GM19239 (cell line): ENCODE measurements at regions not wholly inside any gene's neighbourhood (a gene's known extent, or its start where the extent isn't known, plus 50 kb on each side); places are given as distances from the start of the nearest gene placed in this dataset.

Source experiments
- DNase-seq: peaks from one replicate; pipeline ENCODE4 v3.0.0; 2011; ENCODE audit warnings: low spot score; ENCODE audit not compliant: insufficient read length
- FAIRE-seq: peaks from 2 replicates; lab custom pipeline; 2011; peaks lifted over from hg19 to GRCh38; lab: Jason Lieb, UNC

DNA sequence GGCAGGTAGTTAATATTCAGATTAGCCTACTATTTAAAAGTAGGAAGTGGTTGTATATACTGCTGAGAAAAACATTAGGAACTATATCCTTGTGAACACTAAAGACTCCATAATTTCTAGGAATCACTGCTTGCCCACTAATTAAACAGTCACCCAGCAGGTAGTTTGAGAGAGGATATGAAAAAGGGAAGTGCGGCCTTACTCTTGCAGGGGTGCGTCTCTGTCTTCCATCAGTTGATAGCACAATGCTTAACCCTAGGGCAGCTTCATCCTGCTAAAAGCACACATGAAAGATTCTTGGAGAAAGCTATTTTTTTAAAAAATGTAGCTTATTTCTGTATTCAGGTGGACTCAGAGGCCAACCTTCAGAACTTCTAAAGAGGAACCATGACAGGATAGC is 53.1 kb upstream of the ATP5MC3 start:
- no peak for DNase-seq
- FAIRE-seq, result no peak

DNA sequence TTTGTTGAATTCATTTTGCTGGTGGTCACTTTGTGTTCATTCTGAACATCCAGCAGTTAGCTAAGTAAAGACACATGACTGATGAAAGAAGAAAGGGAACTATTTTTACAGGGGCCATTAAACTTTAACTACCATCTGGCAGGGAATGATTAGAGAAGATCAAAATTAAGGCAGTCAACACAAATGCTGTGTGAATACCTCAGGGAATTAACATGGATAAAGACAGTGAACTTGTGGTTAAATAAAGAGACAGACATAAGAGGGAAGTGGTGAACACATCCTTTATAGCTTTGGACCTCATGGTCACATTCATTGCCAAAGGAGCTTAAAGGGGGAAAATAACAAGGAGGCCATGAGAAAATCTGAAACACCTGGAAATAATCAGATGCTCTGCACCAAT is 52.6 kb upstream of the ATP5MC3 start:
- DNase-seq (no peak), FAIRE-seq (no peak)

GRCh38 chr2:175233135-175233719 is 51.7 kb upstream of the ATP5MC3 start:
- no peak for DNase-seq
- FAIRE-seq, result no peak
